NCI-H187 (cell line): ENCODE measurements at regions not wholly inside any gene's neighbourhood (a gene's known extent, or its start where the extent isn't known, plus 50 kb on each side); places are given as distances from the start of the nearest gene placed in this dataset.
"Not testable (repeated sequence)": the region's sequence is repeated elsewhere in the genome, so short reads cannot be mapped to it uniquely, and the experiment has no call there.

ENCODE experiments used
- DNase-seq, 2 experiments: peaks; one replicate each; lab custom pipeline; 2025; lab: John Stamatoyannopoulos, UW

DNA sequence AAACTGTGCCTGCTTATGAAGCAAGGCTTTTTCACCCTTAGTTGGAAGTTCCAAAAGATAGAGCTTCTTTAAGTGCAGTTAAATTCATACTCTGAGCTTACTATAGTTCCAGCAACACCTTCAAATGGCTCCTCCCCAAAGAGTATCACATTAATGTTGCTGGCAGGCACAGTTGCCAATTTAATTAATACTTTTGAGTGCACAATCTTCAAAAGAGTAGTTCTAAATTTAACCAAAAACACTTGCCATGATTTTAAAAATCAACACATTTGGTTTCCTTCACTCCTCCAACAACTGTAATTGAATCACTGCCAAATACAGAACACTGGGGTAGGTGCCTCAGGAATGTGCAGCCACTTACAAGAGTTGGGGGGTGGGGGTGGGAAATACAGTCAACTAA, 150.6 kb upstream of the UBE2E3 start:
- no peak for DNase-seq

DNA sequence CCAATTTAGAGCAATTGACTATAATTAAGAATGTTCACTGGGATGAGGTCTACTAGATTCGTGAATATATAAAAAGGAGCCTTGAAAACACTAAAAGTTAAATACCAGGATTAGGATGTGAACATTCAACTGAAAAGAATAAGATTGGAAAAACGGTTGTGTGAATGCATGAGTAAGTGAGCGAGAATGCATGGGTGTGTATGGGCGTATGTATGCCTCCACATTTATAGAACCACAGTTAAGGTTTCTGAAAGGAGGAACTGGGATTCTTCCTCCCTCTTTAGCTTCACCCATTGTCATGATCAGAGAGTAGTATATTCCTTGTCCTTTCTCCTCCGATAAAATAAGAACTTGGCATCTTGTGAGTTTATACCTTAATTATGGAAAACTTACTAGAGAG, 151.1 kb upstream of the UBE2E3 start:
- DNase-seq, result no peak

DNA sequence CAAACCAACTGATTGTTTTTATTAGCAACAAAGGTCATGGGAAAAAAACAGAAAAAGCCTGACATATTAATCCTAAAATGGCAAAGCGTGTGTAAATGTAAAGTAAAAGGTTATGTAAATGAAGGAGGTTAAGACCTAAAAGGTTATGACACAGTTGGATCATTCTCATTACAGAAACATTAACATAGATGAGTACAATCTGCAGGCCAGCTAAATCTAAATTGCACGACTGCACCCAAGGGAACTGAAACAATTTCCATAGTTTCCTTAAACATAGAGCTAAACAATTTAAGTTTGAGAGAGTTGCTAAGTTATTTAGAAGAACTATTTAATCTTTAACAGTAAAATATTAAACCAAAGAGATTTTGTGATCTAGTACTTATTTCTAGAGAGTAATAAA, 151.6 kb upstream of the UBE2E3 start:
- DNase-seq, result no peak

DNA sequence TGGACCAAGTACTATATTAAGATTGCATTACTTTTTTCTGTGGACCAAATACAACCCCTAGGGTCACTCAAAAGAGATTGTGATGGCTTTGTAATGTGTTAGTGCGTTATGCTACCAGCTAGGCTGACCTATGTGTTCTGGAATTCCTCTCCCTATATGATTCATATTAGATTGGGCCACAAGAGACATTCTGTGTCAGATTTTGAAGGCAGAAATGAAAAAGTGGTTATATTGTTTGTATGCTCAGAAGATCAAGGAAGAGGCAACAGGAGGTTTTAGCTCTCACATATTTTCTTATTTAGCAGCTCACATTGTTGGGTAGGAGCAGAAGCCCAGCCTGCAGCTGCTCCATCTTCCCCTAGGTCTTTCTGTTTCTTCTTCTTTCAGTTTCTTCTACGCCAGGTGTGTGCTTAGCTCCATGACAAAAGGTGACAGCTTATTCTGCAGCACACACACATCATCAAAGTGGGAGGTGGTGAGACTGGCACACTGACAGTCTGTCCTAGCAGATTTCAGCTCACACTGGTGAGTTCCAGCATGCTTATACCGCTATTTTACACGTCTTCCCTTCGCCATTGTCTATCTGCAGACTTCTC, 156.8 kb upstream of the UBE2E3 start:
- no peak for DNase-seq

DNA sequence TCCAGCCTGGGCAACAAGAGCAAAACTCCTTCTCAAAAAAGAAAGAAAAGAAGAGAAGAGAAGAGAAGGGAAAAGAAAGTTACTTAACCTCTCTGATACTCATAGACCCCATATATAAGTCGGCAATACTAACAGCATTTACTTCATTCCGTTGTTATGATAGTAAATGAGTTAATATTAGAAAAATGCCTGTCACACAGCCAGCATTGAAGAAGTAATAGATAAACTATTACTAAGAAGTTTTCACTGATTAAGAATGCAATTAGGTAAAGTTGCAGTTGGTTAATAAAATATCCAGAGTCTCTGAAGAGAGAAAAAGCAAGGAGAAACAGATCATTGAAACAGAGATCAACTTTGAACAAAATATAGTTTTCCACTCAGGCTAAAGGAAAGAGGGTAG, 161.3 kb upstream of the UBE2E3 start:
- no peak for DNase-seq

DNA sequence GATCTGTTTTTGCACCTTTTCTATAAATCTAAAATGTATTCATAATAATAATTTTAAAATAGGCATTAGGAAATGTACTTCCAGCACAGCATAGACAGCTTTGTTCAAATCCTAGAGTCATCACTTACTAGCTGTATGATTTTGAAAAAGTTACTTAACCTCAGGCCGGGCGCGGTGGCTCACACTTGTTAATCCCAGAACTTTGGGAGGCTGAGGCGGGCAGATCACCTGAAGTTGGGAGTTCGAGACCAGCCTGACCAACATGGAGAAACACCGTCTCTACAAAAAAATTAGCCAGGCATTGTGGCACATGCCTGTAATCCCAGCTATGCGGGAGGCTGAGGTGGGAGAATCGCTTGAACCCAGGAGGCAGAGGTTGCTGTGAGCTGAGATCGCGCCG, 161.7 kb upstream of the UBE2E3 start:
- not testable (repeated sequence) for DNase-seq

DNA sequence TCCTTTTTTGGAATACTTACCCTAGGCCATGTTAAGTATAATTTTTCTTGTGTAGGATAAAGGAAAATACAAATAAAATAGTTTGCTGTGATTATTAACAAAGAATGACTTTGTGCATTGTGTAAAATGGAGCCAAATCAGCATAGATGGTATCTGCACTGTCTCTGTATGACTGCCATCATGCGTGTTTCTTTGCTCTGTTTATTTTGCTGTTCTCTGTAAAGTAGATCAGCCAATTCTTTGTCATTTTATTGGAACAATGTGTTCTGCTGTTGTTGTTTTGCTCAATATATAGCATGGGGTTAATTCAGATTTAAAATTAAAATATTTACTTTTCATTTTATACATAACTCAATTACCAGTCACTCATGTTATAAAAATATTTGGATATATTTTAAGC, 181.3 kb upstream of the UBE2E3 start:
- no peak for DNase-seq

DNA sequence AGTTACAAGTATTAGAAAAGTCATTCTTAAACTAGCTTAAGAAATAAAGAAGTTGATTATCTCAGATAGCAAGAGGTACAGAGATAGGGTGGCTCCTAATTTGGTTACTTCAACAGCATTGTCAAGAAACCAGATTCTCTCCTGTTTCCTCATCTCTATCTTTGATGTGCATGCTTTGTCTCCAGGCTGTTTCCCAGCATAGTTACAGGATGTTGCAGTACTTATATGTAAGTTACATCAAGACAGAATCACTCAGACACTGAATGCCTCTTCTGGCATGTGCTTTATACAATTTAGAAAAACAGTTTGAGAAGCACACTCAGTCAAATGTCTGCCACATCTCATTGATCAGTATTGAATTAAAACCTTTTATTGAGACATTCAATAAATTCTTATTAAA, 189.5 kb upstream of the UBE2E3 start:
- DNase-seq, result no peak

DNA sequence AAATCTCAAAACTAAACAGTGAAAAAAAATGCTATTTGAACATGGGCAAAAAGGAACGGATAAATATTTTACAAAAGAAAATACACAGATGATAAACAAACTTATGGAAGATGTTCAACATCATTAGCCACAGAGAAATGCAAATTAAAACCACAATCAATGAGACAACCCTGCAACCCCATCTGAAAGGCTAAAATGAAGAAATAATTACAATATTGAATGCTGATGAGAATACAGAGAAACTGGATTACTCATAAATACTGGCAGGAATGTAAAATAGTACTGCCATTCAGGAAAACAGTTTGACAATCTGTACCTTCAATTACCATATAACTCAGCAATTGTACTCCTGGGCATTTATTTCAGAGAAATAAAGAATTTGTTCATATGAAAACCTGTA, 193.1 kb upstream of the UBE2E3 start:
- DNase-seq, result no peak

DNA sequence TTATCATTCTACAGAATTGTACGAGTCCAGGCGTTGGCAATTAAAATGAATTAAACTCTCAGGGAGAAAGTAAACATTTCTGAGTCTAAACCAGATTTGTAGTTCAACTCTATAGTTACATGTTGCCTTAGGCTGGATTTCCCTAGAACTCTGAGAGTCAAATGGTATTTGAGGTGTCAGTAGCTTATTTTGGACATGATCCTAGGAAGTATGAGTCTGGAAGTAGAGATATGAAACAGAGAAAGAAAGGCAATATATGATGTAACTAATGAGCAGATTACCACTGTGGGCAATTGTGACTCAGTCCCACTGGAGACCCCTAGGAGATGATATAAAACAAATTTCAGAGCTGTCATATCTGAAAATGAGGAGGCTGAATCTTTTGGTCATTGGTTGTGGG, 199.1 kb upstream of the UBE2E3 start:
- no peak for DNase-seq

DNA sequence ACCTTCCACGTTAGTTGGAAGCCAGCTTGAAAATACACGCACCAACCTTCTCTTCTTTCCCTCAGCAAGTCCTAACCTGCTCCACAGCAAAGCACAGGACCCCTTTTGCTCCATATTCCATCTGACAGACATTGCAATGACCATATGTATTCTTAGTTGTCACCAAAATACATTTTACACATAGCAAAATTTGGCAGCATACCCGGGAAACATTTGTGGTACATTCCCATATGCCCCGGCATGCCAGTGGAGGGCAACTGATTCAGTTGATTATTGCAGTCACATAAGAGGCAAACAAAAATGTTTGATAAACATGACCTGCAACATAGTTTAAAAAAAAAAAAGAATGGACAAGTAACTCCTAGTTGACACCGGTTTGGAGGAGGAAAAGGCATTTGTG, 202.1 kb upstream of the UBE2E3 start:
- DNase-seq, result no peak

DNA sequence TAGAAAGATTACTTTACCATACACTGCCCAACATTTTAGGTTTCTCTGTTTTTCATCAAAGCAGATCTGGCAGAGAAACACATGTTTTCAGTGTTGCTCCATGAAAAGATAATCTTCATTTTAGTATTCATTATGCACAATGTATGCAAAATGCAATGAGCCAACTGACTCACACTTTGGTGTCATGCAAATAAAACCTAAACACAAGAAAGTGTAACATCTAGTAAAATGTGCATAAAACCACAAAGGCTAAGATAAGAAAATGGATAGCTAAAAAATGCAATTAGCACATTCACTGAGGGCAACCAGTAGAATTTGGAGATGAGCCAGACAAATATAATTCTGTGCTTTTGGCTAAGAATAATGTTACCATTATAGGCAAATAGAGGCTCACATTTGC, 203.5 kb upstream of the UBE2E3 start:
- DNase-seq, result no peak

DNA sequence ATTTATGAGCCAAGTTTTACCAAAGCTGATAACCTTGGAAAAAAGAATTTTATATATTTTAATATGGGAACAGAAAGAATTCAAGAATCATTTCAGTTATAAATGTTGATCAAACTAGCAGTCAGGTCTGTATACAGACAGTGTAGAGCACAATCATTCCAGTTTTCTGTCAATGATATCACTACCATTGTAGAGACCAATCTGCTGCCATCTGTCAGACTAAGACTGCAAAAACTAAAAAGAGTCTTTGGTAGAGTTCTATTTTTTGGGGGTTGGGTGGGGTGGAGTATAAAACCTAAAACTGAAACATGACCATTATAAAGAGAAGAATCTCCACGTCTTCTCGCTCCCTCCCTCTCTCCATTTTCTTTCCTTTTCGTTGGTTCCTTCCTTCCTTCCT, 204.7 kb upstream of the UBE2E3 start:
- no peak for DNase-seq

DNA sequence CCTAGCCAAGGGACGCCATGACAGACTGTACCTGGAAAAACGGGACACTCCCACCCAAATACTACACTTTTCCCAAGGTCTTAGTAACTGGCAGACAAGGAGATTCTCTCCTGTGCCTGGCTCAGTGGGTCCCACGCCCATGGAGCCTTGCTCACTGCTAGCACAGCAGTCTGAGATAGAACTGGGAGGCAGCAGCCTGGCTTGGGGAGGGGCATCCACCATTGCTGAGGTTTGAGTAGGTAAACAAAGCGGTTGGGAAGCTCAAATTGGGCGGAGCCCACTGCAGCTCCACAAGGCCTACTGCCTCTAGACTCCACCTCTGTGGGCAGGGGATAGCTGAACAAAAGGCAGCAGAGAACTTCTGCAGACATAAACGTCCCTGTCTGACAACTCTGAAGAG, 215.1 kb upstream of the UBE2E3 start:
- DNase-seq, result not testable (repeated sequence)

DNA sequence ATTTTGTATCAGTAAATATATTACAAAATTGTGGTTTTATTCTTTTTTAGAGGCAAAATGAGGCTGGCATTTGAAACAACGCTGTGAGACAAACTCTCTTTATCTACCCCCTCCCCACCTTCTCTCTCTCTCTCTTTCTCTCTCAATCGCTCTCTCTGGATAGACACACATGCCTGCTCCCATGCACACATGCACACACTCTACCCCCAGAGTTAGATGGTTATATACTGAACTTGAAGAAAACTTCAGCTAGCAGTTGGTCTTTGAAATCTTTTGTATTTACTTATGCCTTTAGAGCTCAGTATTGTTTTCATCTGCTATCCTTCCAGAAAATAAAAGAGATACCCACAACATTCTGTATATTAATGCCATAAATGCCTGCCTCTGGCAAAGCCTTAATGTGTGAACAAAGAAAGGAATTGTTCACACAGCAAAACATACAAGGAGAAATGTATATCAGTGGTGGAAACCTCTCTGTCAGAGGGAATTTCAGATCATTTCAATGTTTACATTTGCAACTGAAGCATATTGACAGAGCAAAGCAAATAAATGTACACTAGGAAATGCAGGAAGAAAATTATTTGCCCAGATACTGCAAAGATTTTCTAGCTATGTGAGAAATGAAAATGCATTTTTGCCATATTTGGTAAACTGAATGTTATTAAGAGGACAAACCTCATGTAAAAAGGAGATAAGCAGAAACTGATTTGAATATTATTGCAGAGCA, 217.0 kb upstream of the UBE2E3 start:
- no peak for DNase-seq

DNA sequence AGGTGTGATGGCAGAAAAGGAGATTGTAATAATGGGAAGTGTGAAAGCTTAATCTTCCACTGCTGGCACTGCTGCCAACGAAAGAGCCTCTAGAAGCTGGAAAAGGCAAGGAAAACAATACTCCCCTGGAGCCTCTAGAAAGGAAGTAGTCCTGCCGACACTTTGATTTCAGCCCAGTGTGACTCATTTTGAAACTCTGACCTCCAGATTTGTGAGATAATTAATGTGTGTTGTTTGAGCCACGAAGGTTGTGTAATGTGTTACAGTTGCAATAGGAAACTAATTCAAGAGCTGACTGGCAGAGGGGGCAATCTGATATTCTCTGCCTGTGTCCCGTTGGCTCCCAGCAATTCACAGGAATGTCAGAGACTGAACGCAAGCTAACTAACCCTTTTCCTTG, 219.2 kb upstream of the UBE2E3 start:
- no peak for DNase-seq

DNA sequence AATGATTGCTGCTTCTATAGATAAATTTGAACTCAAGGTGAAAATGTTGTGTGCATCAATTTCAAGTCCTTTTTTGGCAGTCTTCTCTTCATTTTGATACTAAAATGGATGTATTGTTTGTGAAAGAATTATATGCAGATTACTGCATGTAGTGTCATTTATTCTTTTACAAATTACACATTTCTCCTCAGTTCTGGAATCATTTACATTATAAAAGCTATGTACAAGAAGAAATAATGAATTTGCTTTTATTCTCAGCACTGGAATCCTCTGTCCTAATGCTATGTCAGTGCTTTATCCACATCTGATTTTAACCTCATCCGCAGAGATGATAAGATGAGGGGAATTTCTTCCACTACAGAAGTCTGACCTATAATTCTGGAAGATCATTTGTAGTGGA, 220.8 kb upstream of the UBE2E3 start:
- DNase-seq, result no peak

DNA sequence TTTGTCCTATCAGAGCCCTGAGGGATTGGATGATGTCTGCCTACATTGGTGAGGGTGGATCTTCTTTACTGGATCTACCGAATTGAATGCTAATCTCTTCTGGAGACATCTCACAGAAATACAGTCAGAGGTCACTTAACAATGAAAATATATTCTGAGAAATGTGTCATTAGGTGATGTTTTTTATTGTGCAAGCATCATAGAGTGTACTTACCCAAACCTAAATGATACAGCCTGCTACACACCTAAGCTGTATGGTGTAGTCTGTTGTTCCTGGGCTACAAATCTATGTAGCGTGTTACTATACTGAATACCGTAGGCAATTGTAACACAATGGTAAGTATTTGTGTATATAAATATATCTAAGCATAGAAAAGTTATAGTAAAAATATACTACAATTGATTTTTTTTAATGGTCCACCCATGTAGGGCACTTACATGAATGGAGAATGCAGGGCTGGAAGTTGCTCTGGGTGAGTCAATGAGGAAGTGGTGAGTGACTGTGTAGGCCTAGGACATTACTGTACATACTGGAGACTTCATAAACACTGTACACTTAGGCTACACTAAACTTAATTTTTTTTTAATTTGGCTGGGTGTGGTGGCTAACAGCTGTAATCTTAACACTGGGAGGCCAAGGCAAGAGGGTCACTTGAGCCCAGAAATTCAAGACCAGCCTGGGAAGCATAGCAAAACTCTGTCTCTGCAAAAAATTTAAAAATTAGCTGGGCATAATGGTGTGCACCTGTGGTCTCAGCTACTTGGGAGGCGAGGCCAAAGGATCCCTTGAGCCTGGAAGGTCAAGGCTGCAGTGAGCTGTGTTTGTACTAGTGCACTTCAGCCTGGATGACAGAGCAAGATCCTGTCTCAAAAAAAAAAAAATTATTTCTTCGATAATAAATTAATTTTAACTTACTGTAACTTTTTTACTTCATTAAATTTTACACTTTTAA, 226.3 kb upstream of the UBE2E3 start:
- DNase-seq, result no peak

DNA sequence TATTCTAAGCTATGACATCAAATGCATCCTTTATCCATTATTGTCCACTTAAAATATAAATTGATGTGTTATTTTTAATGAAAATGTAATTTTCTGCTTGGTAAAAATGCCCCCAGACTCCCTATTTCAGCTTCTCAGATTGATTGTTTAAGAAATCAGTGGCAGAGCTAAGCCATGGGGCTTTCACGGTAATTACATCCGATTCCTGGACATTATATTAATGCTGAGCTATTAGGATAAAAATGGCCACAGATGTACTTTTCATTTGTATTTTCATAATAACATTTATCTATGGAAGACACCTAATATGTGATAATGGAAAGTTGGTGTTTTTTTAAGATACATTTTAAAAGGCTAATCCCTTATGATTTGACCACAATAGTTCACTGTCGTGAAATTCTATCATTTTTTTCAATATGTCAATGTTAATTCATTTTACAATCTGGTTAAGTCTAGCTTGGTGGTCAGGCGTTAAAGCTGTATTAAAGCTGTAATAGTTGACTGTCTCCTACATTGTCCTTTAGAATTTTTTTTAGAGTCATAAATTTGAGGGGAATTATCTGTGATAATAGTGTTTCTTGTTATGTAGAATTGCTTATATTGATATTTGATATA, 229.0 kb upstream of the UBE2E3 start:
- no peak for DNase-seq

DNA sequence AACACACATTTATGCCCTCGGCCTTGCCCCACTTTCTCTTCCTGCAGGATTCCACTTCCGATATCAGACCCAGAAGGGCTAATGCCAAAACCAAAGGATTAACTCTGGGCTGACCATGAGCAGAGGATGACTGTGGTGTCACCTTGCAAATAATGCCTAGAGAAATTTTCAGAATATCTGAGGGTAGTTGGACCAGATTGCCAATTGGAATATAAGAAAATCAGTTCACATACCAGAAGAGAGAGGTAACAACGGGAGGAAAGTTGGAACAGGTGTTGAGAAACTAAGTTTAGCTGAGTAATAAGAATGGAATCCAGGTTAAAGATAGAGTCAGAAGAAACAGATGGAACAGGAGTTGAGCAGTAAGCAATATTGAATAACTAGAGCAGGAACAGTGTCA, 232.7 kb upstream of the UBE2E3 start:
- DNase-seq, result no peak

DNA sequence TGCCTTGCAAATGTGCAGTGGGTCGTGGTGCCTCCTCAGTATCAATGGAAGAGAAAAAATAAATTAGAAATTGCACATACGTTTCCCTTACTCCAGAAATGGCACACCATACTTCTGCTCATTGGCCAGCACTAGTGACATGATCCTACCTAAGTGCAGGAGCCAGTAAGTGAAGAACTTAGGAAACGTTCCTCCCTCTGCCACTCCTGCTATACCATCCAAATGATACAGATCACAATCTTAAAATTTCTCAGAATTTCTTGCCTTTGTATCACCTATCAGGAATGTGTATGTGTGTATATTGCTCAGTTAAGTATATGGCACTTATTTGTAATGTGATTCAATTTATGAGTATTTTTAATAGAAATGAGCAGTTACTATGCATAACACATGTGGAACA, 237.0 kb upstream of the UBE2E3 start:
- no peak for DNase-seq

DNA sequence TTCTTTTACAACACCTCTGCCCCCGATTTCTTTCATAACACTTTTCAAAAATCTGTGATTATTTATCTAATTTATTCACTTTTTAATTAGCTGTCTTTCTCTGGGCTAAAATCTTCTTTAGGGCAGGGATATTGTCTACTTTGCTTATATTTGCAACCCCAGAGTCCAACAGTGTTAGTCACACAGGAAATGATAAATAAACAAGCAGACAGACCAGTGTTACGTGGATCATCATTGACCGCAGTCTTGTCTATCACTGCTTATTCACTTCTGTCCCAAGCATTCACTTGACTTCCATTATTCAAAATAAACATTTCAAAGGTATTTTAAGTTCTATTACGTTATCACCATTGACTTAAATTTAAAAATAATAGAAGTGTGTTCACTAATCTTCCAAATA, 237.6 kb upstream of the UBE2E3 start:
- no peak for DNase-seq

DNA sequence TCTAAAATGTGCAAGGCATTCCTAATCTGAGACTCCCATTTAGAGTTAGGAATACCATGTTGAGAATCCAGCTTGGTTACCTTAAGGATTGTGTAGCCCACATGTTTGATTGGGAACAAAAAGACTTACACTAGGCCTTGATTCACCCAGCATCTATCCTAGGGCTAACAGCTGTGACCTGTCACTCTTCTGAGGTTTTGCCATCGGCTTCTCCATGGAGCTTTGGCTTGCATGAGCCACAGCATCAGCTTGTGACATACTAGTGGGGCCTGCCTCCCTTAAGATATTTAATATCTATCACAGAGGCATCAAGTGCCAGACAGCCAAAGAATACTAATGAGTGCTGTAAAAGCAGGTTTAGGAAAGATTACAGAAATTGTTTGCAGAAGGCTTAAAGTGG, 241.3 kb upstream of the UBE2E3 start:
- DNase-seq, result no peak
